NCI-H526 (cell line): ENCODE measurements at regions not wholly inside any gene's neighbourhood (a gene's known extent, or its start where the extent isn't known, plus 50 kb on each side); places are given as distances from the start of the nearest gene placed in this dataset.

Experiments
- DNase-seq, 2 experiments: peaks; one replicate each; lab custom pipeline; 2025; lab: John Stamatoyannopoulos, UW

DNA sequence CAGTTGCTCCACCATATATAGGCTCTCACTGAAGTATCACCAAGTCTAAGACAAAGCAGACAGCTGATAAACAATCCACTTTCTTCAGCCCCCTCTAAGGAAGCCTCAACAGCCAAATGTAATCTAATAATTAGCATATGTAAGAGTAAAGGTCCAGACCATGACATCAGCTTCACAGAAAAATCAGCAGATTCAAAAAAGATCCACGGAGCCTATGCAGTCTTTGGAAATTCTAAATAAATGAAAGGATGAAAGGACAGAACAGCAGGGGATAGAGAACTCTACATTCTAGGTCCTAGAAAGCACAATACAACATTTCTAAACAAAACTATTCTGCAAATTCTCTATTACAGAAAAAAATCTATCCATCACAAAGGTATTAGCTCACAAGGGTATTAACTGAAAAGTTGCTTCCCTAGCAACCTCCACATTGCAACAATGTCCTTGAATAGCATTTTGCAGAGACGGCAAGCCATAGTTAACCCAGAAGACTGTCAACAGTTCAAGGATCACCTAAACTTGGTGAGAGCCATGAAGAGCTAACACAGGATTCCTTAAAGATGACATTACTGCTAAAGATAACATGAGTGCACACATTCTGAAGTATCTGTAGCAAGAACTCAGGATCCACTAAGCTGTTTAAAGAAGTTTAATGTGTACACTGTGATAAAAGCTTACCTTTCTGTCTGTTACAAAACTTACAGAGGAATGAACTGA lies 74.3 kb downstream of the SIPA1L2 start:
- DNase-seq: no peak

DNA sequence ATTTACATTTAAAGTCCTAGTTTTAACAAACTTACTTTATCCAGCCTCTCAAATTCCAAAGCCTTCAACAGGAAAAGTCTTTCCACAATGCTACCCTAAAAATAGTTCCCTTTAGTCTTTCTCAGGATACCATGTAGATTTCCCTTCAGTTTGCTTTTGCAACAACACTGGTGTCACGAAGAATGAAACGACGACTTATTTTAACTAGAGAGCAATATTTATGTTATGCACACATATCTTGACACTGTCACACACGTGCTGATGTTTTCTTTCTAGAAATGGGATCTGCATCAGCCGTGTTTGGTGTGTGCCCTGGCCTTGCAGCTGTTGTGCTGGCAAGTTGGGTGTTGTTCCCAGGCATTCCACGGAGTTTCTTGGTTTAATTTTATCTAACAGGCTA lies 75.5 kb downstream of the SIPA1L2 start:
- DNase-seq: no peak

DNA sequence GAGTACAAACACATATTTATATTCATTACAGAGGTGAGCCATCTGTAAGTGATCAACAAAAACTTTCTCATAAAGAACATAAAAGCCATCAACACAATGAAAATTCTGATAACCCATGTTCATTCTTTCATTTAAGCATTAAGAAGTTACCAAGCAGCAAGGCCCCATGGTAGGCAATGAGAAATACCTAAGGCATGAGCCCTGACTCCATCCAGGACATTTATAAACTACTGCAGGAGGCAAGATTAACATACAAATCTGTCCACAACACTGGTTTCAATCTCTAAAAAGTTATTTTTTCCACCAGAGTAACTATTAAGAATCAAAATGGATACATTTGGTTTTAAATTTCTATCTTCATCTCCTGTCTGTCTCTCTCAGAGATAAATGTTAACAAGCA lies 76.1 kb downstream of the SIPA1L2 start:
- no peak for DNase-seq

DNA sequence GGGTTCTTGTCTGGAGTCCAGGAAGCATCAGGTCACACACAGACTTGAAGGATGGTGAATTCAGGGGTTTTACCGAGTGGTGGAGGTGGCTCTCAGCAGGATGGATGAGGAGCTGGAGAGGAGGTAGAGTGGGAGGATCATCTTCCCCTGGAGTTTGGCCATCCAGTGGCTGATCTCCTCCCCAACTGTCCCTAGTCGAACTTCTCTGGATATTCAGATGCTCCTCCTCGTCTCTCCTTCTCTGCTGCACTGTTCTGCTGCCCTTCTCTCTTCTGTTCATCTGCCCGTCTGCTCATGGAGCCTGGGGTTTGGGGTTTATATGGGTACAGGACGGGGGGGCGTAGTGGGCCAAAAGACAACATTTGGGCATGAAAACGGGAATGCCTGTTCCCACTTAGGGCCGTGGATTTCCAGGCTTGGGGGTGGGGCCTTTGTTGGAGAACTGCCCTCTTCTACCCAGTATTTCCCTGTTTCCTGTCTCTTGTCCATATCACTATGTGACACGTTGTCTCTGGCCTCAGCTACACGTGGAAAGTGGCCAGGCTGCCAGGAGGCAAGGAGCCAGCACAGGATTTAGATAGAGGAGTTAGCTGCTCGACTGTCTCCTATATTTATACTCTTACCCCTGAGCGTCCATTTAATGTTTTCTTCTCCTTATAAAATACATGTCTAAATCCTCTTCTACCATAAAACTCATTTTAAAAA lies 76.7 kb downstream of the SIPA1L2 start:
- DNase-seq: no peak

DNA sequence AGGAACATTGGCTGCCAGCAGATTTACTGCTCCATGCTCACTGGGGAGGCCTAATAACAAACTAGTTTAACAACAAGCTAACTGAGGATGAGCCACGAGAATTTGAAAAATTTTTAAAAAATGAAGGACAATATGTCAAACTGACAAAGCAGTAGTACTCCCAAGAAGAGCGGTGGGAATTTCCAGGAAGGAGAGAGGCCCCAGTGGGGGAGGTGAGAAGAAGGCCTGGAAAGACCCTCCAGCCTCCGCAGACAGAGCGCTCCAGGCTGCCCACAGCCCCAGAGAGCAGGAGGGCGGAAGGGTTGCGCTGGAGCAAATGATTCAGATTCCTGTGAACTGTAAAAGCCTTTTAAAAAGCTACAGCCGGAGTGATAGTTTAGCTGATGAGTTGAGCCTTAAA lies 78.5 kb downstream of the SIPA1L2 start:
- no peak for DNase-seq

DNA sequence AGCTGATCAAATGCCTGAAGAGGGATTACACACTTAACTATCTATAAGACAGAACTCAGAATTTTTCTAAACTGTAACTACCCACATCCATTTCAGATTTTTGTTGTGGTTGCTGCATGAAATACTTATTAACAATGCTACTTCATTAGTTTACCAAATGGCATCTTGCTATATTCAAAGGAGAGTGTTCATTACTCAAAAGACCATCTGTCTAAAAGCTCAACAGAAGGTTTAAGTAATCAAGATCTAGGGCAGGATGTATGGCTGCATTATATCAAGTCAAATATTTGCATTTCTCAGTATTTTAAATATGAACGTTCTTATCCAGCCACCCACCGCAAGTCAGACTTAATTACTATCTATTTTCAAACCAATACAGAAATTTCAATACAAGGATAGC lies 79.9 kb downstream of the SIPA1L2 start:
- peak; percentile 62 to 78 for DNase-seq

DNA sequence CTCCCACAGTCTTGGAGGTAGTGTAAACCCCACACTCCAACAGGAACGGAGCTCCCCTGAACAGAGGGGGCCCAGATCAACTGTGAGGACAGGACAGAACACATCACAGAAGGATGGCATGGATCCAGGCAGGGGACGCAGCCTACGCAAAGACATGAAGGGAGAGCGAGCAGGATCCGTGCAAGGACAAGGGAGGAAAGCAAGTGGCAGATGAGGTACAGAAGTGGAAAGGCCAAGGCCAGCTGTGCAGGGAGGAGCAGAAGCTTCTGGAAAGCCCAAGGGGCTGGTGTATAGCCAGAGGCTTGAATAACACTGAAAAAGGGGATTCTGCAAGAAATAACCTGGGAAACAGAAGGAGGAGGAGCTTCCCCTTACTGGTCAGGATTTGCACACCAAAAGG lies 81.2 kb downstream of the SIPA1L2 start:
- DNase-seq: no peak

DNA sequence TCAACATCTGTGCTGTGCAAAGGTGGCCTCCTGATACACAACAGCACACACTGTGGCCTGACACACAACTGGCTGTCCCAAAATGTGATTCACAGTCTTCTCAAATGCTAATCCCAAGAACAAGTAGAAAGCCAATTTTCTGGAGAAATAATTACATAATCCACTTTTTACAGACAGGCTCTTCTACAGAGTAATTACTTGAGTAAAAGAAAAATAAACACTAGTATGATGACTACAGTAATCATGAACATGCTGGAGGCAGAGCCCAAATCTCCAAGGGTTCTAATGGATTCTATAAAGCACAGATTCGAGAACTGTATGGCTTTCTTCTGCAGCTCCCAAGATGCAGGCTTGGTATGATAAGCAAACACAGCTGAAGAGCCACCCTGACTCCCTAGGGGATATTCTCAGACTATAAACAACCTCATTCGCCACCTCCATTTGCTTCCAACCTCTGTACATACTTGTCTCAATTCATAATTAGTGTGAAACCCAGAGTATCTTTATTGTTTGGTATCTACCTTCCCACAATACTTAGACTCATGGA lies 81.9 kb downstream of the SIPA1L2 start:
- peak; percentile 29 to 51 for DNase-seq

DNA sequence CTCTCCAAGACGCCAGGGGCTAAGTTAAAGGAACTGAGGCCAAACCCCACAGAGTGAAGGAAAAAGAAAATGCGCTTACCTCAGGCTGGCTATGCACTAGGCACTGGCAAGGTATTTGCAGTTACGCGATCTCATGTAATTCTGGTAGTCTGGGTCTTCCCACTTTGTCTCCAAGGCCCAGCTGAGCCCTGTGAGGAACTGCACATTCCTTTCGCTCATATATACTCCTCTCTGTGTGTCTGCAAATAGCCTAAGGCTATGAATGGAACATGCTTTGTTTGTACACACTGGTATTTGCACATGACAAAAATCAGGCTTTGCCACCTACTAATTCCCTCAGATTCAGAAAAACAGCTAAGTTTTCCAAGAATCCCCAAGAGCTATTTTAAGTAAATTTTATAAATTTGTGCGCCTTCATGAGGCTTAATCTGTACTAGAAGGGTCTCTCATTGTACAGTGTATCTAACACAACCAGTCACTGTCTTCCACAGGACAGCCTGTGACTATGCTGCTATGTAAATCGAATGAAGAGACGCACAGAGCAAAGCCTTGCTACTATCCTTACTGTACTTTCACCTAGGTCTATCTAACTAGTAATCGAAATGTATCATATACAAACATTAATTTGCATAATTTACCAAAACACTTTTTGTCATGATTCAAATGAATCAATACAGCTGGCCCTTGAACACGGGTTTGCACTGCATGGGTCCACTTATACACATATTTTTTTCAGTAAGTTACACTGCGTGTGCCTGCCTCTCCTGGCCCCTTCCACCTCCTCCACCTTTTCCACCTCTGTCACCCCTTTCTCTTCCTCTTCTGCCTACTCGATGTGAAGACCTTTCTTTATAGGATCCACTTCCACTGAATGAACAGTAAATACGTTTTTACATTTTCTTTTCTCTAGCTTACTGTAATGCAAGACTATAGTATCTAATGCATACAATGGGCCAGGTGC lies 87.0 kb downstream of the SIPA1L2 start:
- DNase-seq: peak; percentile 48 to 62

DNA sequence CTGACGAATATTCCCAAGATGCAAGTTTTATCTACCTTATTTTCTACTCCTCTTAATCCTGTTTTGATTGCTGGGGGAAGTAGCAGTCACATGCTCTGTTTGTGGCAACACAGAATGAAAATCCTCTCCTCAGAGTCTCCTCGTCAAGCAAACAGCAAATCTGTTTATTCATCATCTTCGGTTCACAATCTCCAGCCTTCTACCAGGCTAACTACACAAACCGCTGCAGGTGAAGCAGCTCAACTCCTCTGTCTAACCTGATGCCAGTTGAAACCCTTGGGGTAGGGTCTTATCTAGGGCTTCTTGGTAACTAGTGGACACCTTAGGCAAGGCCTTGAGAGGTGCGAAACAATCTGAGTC lies 91.0 kb downstream of the SIPA1L2 start:
- no peak for DNase-seq

DNA sequence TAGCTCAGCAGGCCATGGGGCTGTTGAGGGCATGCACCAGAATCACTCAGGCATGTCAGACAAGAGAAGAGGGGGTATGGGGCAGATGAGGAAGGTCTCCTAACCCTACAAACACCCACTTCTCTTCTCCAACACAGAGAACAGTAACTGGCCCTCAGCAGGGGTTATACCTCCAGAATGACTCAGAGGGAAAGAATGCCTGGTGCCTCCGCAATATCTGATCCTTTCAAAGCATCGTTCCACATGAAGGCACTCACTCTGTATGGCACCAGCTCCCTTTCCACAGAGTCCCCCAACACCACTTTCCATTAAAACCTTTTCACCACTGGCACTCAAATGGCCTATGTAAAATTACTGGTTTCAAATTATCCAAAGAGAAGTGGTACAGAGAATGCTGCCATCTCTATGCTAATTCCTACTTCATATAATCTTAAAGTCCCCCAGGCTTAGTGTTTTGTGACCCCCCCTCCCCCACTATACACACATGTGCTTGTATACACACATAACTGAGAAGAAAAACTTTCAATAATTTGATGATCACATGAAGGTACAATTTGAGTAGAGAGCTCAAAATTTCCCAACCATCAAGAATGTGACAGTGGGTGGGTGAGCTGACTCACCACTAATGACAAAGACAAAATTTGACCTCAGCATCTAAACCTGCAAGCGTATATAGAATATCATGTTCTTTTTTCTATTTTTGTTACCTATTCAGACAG lies 91.5 kb downstream of the SIPA1L2 start:
- DNase-seq: peak in 1 of 2 experiments; percentile 8

DNA sequence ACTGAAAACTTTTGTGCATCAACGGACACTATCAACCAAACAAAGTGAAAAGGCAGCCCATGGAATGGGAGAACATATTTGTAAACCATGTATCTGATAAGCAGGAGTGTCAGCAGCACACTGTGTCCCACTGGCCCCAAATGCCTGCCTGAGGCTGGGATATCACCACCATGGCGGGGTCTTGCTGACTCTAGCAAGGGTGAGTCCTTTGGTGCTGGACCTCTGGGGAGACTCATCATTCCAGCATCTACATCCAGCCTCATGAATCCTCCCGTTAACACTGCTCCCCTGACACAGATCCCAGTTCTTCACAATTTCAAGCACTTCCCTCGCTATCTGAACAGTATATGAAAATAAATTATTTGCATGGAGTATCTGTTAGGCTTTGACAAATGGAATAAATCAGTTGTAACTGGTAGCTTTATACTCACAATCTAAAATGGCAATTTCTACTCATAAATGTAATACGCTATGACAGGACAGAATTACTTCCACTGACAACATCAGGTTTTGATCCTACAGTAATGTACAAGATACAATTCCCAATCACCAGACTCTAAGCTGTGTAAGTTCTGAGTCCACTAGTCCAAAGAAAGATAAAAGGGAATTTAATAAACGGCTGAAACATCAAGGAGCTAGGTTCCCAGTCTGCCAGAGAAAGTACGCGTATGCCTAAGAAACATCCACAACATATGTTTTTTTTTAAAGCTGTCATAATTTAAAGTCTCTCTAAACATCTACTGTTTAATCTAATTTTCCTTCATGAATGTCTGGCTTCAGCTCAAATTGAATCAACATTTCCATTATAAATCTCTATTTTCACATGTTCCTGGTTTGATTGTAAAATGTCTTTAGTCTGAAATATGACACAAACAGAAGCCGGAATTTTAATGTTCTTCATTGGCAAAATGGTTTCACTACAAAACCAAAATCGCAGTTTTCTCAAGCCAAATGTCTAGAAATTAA lies 95.1 kb downstream of the SIPA1L2 start:
- peak; percentile 74 to 77 for DNase-seq

DNA sequence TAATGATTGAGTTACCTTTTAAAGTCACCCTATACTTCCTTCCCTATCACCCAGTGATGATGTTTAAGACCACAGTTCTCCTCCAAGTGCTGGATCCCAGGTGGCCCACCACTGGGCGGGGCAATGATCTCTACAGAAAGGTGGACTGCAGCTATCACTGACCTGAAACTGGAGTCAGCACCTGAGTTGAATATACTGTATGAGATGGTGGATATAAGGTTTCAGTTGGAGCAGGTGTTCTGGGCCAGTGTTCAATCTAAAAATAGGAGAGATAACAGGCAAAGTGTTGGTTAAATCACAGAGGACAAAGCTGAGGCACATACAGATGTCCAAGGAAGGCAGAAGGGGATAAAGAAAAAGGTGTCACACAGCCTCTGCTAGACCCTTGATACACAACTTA lies 96.6 kb downstream of the SIPA1L2 start:
- DNase-seq: peak; percentile 49 to 68

DNA sequence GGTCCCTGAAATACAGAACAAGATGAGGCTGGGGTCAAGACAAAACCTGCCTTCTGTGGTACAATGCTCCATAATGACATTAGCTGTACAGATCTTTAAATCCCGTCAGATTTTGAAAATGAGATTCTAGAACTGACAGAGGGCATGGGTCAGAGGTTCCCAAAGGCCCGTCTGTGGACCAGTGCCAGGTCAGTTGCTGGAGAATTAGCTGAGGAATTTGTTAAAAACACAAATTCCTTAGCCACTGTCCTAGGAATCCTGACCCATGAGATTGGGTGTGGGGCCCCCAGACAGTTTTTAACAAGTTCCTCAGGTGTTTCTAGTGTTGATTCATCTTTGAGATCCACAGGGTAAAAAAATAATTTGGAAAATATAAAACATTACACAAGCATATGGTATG lies 97.0 kb downstream of the SIPA1L2 start:
- no peak for DNase-seq

DNA sequence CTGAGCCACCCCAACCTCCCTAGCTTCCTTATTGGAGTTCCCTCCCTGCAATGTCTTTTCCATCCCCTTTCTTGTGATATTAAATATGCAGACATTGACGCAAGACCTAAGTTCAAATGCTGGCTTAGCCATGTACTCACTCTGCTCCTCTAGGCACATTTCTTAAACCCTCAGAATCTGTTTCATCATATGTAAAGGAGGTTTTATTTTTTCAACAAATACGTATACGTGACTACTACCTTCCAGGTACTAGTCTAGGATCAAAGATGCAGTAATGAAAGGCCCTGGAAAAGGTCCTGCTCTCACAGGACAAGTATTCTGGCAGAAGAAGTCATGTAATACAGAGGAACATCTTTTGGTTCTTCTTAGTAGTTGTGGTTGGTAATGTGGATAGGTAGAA lies 98.6 kb downstream of the SIPA1L2 start:
- DNase-seq: no peak

DNA sequence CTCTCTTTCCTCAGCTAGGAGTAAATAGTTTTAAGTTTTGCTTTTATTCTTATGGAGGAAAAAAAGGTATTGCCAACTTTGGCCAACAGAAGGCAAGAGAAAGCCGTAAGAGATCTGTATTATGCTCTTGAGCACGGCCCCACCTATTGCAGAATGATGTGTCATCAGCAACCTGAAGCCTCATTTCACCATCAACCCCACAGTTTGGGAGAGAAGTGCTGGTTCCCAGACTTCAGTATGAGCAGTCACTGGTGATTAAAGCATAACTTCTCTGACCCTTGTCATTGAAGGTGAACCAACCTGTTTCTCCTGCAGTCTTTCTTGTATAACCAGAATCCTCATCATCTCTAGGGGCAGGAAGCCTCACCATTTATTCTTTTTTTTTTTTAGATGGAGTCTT lies 100.2 kb downstream of the SIPA1L2 start:
- DNase-seq: no peak

DNA sequence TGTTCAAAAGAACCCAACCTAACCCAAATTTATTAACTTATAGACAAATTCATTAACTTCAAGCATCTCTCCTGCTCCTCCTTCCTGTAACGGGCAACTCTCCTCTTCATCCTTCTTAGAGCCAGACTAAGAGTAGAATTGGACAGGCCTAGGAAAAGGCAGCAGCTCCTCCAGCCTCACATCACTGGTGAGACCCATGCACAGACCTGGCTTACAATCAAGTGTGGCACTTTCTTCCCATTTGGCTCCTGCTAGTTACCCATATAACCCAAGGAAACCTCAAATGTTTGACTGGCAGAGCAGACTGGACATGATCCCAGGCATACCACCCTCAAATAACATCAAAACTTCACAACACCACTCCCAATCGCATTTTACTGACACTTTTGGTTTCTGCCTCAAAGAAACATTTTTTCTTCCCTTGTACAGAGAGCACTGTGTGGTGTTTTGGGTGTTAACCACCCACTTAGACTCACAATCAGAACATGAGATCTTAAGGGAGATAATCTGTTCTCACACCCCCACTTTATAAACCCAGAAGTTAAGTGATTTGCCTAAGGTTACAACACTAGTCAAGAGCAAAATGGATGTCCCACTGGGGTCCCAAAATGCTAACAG lies 101.4 kb downstream of the SIPA1L2 start:
- DNase-seq: no peak

DNA sequence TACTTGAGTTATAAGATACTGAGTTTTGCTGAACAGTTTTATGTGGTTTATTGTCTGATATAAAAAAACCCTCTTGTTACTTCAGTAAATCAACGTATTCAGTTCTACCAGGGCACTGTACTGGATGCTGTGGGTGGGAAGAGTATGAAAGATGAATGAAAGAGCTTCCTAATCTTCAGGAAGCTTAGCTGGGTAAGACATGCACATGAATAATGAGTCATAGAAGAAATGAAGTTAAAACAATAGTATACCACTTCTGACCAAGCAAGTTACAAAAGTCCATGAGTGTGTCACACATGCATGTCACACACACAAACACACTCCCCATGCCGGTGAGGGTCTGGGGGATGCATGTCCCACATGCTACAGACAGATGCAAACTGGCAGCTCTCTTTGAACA lies 105.9 kb downstream of the SIPA1L2 start:
- DNase-seq: no peak

DNA sequence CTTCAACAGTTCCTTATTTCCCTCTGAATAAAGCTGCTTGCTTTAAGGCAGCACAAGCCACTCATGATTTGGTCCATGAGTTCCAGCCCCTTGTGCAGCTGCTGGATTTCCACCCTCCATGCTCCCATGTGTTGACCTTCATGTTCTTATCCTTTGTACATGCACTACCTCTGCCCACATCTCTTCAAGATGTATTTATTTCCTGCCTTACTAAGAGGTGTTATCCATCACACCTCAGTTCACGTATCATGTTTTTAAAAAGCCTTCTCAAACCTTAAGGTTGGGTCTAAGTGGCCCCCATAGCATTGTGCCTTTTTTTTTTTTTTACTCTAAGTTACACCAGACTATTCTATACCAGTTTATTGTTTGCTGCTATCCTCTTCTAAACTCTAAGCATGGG lies 107.7 kb downstream of the SIPA1L2 start:
- DNase-seq: no peak

DNA sequence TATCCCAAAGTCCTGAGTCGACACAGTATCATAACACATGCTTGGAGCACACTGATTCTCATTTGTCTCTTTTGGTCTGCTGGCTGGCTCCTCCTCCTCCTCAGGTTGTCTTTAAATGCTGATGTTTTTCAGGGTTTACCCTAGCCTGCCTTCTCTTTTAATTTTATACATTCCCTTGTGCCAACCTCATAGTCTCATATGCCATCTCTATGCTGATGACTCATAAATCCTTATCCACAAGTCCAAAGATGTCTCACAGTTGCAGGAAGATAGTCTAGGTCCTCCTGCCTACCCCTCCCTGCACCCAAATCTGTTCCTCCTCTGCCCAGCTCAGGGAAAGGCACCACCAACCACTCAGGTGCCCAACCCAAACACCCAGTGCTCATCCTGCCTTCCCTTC lies 108.3 kb downstream of the SIPA1L2 start:
- DNase-seq: no peak
